Testis (tissue), 2 donors: ENCODE measurements at regions not wholly inside any gene's neighbourhood (a gene's known extent, or its start where the extent isn't known, plus 50 kb on each side); places are given as distances from the start of the nearest gene placed in this dataset.

Experiments used
- DNase-seq: peaks from one replicate; pipeline ENCODE4 v3.0.0-alpha.2; 2019
- H3K27ac ChIP-seq, 2 donors: fragments of 200-600 bp; sonication (generic); one replicate each; pipeline ENCODE4 v1.5.1; 2019
- H3K27me3 ChIP-seq: fragments of 200-600 bp; sonication (generic); one replicate; pipeline ENCODE4 v1.5.1; 2019
- H3K36me3 ChIP-seq: fragments of 200-600 bp; sonication (generic); one replicate; pipeline ENCODE4 v1.5.1; 2017; ENCODE audit warnings: low read depth; ENCODE audit errors: missing control alignments
- H3K4me1 ChIP-seq: fragments of 200-600 bp; sonication (generic); one replicate; pipeline ENCODE4 v1.5.1; 2019
- H3K4me3 ChIP-seq, 2 donors: fragments of 200-600 bp; sonication (generic); one replicate each; pipeline ENCODE4 v1.5.1; 2017 to 2019
- H3K9me3 ChIP-seq: fragments of 200-600 bp; sonication (generic); one replicate; pipeline ENCODE4 v1.5.1; 2017
- POLR2A ChIP-seq: fragments of 450-650 bp; IDR thresholded peaks from one replicate; pipeline ENCODE4 v1.6.1; 2017; ENCODE audit warnings: antibody characterized with exemption, mild to moderate bottlenecking, moderate library complexity
- WGBS, 2 donors: methylation state at CpG; one replicate each; pipeline ENCODE4 v1.1.5; 2018; 5-methylcytosine and 5-hydroxymethylcytosine counted together
- intact Hi-C: fragments of 100-400 bp; cut with DNase I; formaldehyde crosslinking; loops from one replicate; pipeline ENCODE4 v1.15.1; 2023; ENCODE audit warnings: low total_unique reads
- TF ChIP-seq, protein P1 (sequence below), 3 experiments: fragments of 450-650 bp in 2 of 3; fragments of 200-600 bp in 1 of 3; sonication (generic) in 1 of 3; IDR thresholded peaks; one replicate each; pipeline ENCODE4 v1.5.1; 2016 to 2019; ENCODE audit warnings: antibody characterized with exemption in 3 of 3, mild to moderate bottlenecking in 2 of 3, moderate library complexity in 1 of 3

DNA sequence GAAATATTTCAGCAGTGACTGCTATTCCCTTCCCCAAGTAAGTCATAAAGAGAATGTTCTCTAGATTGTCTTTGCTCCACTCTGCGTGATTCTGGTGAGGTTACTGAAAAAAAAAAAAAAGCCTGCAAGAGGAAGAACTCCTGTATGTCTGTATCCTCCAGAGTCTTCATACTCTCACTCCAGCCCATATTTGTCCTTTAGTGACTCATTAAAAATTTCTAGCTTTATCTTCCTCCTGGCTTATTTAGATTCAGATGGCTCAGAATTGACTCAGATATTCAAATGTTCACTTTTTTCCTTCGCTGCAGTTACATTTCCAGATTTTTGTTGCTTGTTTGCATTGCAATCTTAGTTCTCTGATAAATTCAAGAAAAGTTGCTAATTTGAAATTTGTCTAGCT, 76.3 kb upstream of the CNTN5 start:
- H3K4me1 ChIP-seq, result no peaks in the 10 kb centered on the region
- H3K9me3 ChIP-seq, result no peaks in the 10 kb centered on the region
- intact Hi-C loops, result no loop called here
- TF ChIP-seq POLR2A, result no peak
- TF ChIP-seq, protein P1, sequence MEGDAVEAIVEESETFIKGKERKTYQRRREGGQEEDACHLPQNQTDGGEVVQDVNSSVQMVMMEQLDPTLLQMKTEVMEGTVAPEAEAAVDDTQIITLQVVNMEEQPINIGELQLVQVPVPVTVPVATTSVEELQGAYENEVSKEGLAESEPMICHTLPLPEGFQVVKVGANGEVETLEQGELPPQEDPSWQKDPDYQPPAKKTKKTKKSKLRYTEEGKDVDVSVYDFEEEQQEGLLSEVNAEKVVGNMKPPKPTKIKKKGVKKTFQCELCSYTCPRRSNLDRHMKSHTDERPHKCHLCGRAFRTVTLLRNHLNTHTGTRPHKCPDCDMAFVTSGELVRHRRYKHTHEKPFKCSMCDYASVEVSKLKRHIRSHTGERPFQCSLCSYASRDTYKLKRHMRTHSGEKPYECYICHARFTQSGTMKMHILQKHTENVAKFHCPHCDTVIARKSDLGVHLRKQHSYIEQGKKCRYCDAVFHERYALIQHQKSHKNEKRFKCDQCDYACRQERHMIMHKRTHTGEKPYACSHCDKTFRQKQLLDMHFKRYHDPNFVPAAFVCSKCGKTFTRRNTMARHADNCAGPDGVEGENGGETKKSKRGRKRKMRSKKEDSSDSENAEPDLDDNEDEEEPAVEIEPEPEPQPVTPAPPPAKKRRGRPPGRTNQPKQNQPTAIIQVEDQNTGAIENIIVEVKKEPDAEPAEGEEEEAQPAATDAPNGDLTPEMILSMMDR (IDR thresholded peaks at IDR 0.05), result no peak
- 86 to 92% methylated on average over 2 of the region's 2 CpGs for WGBS, 2 donors
- no peak overlapping the region for H3K27ac ChIP-seq
- no peaks in the 10 kb centered on the region for H3K36me3 ChIP-seq
- no peak overlapping the region for H3K4me3 ChIP-seq
- H3K27me3 ChIP-seq, result no peaks in the 10 kb centered on the region
- no peak for DNase-seq

DNA sequence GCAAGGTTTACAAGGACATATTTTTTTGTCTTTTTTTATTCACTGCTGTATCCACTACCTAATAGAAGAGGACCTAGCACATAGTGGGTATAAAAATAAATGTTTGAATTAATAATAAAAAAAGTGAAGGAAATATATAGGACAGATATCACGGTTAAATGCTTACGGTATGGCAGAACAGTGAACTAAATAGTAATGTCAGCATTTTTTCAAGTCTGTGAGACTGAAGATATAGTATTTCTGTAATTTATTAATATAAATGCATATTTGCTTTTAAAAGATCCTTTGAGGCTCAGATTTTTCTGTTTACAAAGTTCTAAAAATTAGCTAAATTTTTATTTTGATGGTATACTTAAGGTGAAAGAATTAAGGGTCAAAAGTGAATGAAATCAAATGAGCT, 68.6 kb upstream of the CNTN5 start:
- no peak for TF ChIP-seq POLR2A
- TF ChIP-seq, protein P1 (IDR thresholded peaks at IDR 0.05), result no peak
- Histone ChIP-seq H3K36me3 (no peaks in the 10 kb centered on the region), H3K4me3 (no peak overlapping the region), H3K4me1 (no peaks in the 10 kb centered on the region), H3K9me3 (no peaks in the 10 kb centered on the region), H3K27ac (no peak overlapping the region), H3K27me3 (no peaks in the 10 kb centered on the region)
- intact Hi-C loops, result no loop called here
- DNase-seq, result no peak
- WGBS, 2 donors, result 90 to 92% methylated on average over 2 of the region's 2 CpGs

DNA sequence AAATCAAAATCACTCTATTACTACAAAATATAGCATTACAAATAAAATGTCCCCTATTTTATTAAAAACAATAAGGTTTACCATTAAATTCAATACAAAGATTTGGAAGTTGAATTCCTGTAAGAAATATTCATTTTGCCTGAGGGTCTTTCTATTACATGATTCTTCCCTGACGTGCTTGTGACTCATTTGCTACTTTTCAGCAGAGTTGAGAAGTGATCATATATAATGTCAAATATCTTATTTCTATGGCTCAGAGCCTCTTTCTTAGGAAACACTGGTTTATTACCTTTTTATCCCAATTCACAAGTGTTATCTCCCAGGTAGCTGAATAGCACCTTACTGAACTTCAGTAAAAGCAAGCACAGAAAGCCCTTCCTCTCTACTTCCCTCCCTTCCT, 65.2 kb upstream of the CNTN5 start:
- no peak for DNase-seq
- Histone ChIP-seq H3K4me1 (no peaks in the 10 kb centered on the region), H3K27ac (no peak overlapping the region), H3K4me3 (no peak overlapping the region), H3K9me3 (no peaks in the 10 kb centered on the region), H3K27me3 (no peaks in the 10 kb centered on the region), H3K36me3 (no peaks in the 10 kb centered on the region)
- no peak for TF ChIP-seq POLR2A
- TF ChIP-seq, protein P1 (IDR thresholded peaks at IDR 0.05), result no peak
- intact Hi-C loops, result no loop called here
- 77 to 92% methylated on average over 1 of the region's 1 CpG for WGBS, 2 donors

DNA sequence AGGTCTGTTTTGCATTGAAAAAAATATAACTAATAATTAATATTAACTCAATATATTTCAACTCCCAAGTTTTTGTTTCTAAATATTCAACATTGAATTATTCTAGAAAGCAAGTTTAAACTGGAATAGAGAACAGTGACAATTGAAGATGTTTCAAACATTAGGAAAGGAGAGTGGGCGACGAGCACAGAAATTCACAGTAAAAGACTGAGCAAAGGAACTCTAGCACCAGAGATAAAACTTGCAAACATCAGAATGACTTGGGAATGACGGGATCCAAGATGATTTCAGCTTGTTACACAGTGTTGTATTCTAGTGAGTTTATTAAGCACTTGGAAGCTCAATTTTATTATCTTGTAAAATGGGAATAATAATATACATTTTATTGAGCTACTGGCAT, 56.6 kb upstream of the CNTN5 start:
- TF ChIP-seq, protein P1 (IDR thresholded peaks at IDR 0.05), result no peak
- no peak for TF ChIP-seq POLR2A
- Histone ChIP-seq H3K4me3 (no peak overlapping the region), H3K36me3 (no peaks in the 10 kb centered on the region), H3K27me3 (no peaks in the 10 kb centered on the region), H3K9me3 (no peaks in the 10 kb centered on the region), H3K4me1 (no peaks in the 10 kb centered on the region), H3K27ac (no peak overlapping the region)
- intact Hi-C loops, result no loop called here
- WGBS, 2 donors, result 67 to 82% methylated on average over 3 of the region's 3 CpGs
- DNase-seq, result no peak

DNA sequence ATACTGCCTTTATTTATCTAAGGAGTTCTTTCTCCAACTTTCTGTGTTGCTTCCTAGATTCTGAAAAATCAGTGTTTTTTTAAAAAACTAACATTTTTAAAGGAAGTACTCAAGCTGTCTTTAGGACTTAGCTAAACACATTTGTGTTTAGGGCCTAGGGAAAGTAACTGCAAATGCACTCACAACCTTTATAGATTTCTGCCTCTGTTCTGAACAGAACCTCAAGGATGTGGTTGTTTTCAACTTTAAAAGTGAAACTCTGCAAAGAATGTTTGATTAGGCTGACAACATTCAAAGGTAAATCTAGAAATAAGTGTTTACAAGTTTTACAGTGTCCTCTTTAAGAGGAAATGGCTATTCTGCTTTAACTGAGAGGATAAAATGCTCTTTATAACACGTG, 55.4 kb upstream of the CNTN5 start:
- Histone ChIP-seq H3K4me1 (no peaks in the 10 kb centered on the region), H3K36me3 (no peaks in the 10 kb centered on the region), H3K4me3 (no peak overlapping the region), H3K27me3 (no peaks in the 10 kb centered on the region), H3K27ac (no peak overlapping the region), H3K9me3 (no peaks in the 10 kb centered on the region)
- DNase-seq, result no peak
- TF ChIP-seq, protein P1 (IDR thresholded peaks at IDR 0.05), result no peak
- intact Hi-C loops, result no loop called here
- 53 to 63% methylated on average over 1 of the region's 1 CpG for WGBS, 2 donors
